HepG2 (cell line): ENCODE measurements at regions not wholly inside any gene's neighbourhood (a gene's known extent, or its start where the extent isn't known, plus 50 kb on each side); places are given as distances from the start of the nearest gene placed in this dataset.

Source experiments
- BCL6 ChIP-seq: IDR thresholded peaks from 2 replicates; pipeline ENCODE4 v1.6.1; 2016; ENCODE audit warnings: missing genetic modification reagents, missing compliant biosample characterization
- DZIP1 ChIP-seq: sonication (generic); formaldehyde crosslinking; IDR thresholded peaks from 2 replicates; pipeline ENCODE4 v1.5.0; 2020; ENCODE audit warnings: mild to moderate bottlenecking, missing genetic modification reagents
- FOSL1 ChIP-seq: sonication (generic); formaldehyde crosslinking; IDR thresholded peaks from 2 replicates; pipeline ENCODE4 v1.9.0; 2021; ENCODE audit warnings: missing genetic modification reagents, borderline replicate concordance
- KLF12 ChIP-seq: sonication (generic); formaldehyde crosslinking; IDR thresholded peaks from 2 replicates; pipeline ENCODE4 v1.4.0; 2020; ENCODE audit warnings: missing genetic modification reagents, borderline replicate concordance
- MED1 ChIP-seq: sonication (generic); formaldehyde crosslinking; IDR thresholded peaks from 2 replicates; pipeline ENCODE4 v1.4.0; 2020; ENCODE audit warnings: missing genetic modification reagents
- SKIL ChIP-seq: sonication (generic); formaldehyde crosslinking; IDR thresholded peaks from 2 replicates; pipeline ENCODE4 v1.8.0; 2022; ENCODE audit warnings: missing genetic modification reagents, mild to moderate bottlenecking, moderate library complexity, borderline replicate concordance
- TRAFD1 ChIP-seq: sonication (generic); formaldehyde crosslinking; IDR thresholded peaks from 2 replicates; pipeline ENCODE4 v1.5.1; 2020; ENCODE audit warnings: missing genetic modification reagents, mild to moderate bottlenecking, borderline replicate concordance
- XRCC5 ChIP-seq: fragments of 200-400 bp; formaldehyde crosslinking; optimal IDR thresholded peaks from 2 replicates; pipeline ENCODE3; 2017; ENCODE audit warnings: mild to moderate bottlenecking, low read length
- ZBTB4 ChIP-seq: sonication (generic); formaldehyde crosslinking; IDR thresholded peaks from 2 replicates; pipeline ENCODE4 v1.4.0; 2020; ENCODE audit warnings: missing genetic modification reagents, mild to moderate bottlenecking, borderline replicate concordance
- ZKSCAN1 ChIP-seq: fragments of 150-350 bp; IDR thresholded peaks from 2 replicates; pipeline ENCODE4 v1.6.1; 2014; ENCODE audit warnings: low read length
- ZNF160 ChIP-seq: sonication (generic); formaldehyde crosslinking; IDR thresholded peaks from 2 replicates; pipeline ENCODE4 v1.8.0; 2022; ENCODE audit warnings: mild to moderate bottlenecking, inconsistent platforms, missing genetic modification reagents
- ZNF232 ChIP-seq: sonication (generic); formaldehyde crosslinking; IDR thresholded peaks from 2 replicates; pipeline ENCODE4 v1.4.0; 2020; ENCODE audit warnings: missing genetic modification reagents, borderline replicate concordance
- ZNF616 ChIP-seq: sonication (generic); formaldehyde crosslinking; IDR thresholded peaks from 2 replicates; pipeline ENCODE4 v1.5.0; 2020; ENCODE audit warnings: low read depth, mild to moderate bottlenecking, missing genetic modification reagents
- ZNF883 ChIP-seq: sonication (generic); formaldehyde crosslinking; IDR thresholded peaks from 2 replicates; pipeline ENCODE4 v1.5.1; 2020; ENCODE audit warnings: mild to moderate bottlenecking, missing genetic modification reagents; ENCODE audit errors: not compliant biosample characterization

GRCh38 chr2:15794608-15795134 lies 145.7 kb upstream of the MYCN start (continued):
- no peak for TF ChIP-seq DZIP1 (CRISPR knock-in tag)
- no peak for TF ChIP-seq FOSL1 (CRISPR knock-in tag)
- TF ChIP-seq SKIL (CRISPR knock-in tag): no peak
- no peak for TF ChIP-seq ZNF883 (CRISPR knock-in tag)
- TF ChIP-seq TRAFD1 (CRISPR knock-in tag): no peak
- TF ChIP-seq ZNF616 (CRISPR knock-in tag): no peak
- TF ChIP-seq ZNF160 (CRISPR knock-in tag): no peak
- TF ChIP-seq ZNF232 (CRISPR knock-in tag): no peak
- TF ChIP-seq XRCC5: no peak
- TF ChIP-seq KLF12 (CRISPR knock-in tag): no peak
- TF ChIP-seq ZKSCAN1: no peak
- TF ChIP-seq ZBTB4 (CRISPR knock-in tag): no peak
- TF ChIP-seq BCL6 (CRISPR knock-in tag): no peak
- TF ChIP-seq MED1 (CRISPR knock-in tag): no peak
